ENCODE measurements at regions not wholly inside any gene's neighbourhood (a gene's known extent, or its start where the extent isn't known, plus 50 kb on each side); places are given as distances from the start of the nearest gene placed in this dataset.

DNA sequence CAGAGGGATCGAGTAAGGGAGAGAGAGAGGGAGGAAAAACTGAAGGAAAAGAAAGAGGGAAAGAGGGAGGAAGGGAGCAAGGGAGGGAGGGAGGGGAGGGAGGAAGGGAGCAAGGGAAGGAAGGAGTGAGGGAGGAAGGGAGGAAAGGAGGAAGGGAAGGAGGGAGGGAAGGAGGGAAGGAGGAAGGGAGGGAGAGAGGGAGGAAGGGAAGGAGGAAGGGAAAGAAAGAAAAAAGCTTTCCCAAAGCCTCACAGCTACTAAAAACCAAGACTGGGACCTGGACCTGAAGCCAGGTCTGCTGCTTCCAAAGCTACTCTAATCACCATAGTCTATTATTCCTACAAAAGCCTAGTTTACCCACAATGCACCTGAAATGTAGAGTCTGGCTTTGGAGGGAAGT is 259.8 kb upstream of the WWC1 start:
- POLR2A ChIA-PET = no interaction called here
- TF ChIP-seq CTCF (IDR thresholded peaks at IDR 0.05) = no peak
- no peaks in the 10 kb centered on the region for H3K27me3 Mint-ChIP-seq
- no peak overlapping the region for H3K4me3 Mint-ChIP-seq
- CTCF ChIA-PET = interaction anchor here (1.7 kb wide), 1 partner anchor 16 kb away, joined by 4 read pairs; no protein-coding TSS in a partner anchor
- H3K4me1 Mint-ChIP-seq (ENCODE audit: low read depth) = no peaks in the 10 kb centered on the region
- H3K27ac Mint-ChIP-seq = no peak overlapping the region
- DNase-seq (no peak), ATAC-seq (no peak)
- intact Hi-C loops (cut with micrococcal nuclease) = no loop called here
- H3K36me3 Mint-ChIP-seq (ENCODE audit: low read depth) = no peaks in the 10 kb centered on the region
- no peaks in the 10 kb centered on the region for H3K9me3 Mint-ChIP-seq

- Mint-ChIP-seq H3K4me3 (no peak overlapping the region), H3K27me3 (no peaks in the 10 kb centered on the region), H3K4me1 (ENCODE audit: low read depth) (no peaks in the 10 kb centered on the region), H3K36me3 (ENCODE audit: low read depth) (no peaks in the 10 kb centered on the region), H3K27ac (no peak overlapping the region), H3K9me3 (peaks cover 1% of the 10 kb centered on the region)
- no peak for ATAC-seq
- POLR2A ChIA-PET = no interaction called here
- intact Hi-C loops (cut with micrococcal nuclease) = no loop called here
- TF ChIP-seq CTCF (IDR thresholded peaks at IDR 0.05) = no peak
- DNase-seq = no peak
- CTCF ChIA-PET = no interaction called here
Measured at GRCh38 chr5:168039039-168039438, 252.4 kb upstream of the WWC1 start.

DNA sequence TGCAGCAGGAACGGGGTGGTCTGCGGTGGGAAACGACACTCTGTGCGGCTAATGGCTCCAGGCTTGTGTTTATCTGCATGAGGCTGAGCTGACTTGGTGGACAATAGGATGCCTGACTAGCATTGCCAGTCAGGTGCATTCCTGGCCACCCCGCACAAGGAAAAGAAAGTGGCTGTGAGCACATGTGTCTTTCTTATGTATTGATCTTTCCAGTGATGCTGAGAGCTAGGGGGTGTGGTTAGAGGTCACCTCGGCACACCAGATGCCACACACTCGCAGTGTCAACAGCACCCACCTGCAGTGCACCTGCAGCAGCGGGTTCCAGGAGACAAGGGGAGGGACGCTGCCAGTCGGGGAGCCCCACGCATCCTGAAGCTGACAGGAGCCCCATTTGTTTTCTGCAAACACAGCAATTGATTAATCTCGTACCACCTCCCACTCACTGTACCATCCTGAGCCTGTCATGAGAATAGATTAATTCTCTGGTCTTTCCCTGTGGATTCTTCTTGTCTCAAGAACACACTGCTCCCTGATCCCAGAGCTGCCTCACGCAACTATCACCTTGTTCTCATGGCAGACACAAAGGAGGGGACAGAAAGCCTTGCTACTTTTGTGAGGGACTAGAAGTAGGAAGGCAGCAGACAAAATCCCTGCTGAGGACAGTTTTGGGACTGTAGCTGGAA is 251.7 kb upstream of the WWC1 start:
- DNase-seq = no peak
- intact Hi-C loops (cut with micrococcal nuclease) = no loop called here
- no peak for ATAC-seq
- no peak for TF ChIP-seq CTCF (IDR thresholded peaks at IDR 0.05)
- H3K9me3 Mint-ChIP-seq = peaks cover 1% of the 10 kb centered on the region
- no peaks in the 10 kb centered on the region for H3K27me3 Mint-ChIP-seq
- POLR2A ChIA-PET = no interaction called here
- H3K36me3 Mint-ChIP-seq (ENCODE audit: low read depth) = no peaks in the 10 kb centered on the region
- H3K27ac Mint-ChIP-seq = no peak overlapping the region
- CTCF ChIA-PET = no interaction called here
- H3K4me1 Mint-ChIP-seq (ENCODE audit: low read depth) = no peaks in the 10 kb centered on the region
- H3K4me3 Mint-ChIP-seq = no peak overlapping the region

DNA sequence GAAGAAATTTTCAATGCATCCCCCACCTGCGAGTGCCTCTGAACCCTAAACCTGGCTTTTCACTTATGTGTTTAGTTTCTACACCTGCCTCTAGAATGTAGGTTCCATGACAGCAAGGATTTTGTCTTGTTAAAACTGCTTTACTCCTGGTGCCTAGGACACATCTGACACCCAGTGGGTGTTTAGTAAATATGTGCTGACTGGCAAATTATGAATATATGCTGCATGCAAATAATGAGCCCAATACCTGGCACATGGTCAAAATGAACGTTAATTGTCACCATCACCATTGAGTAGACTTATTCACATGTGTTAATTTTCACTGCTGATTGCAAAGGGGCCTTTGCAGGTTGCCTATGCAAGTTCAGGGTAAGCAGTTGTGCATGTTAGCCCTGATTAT is 249.9 kb upstream of the WWC1 start:
- ChIA-PET CTCF (no interaction called here), POLR2A (no interaction called here)
- no peak for DNase-seq
- no peak for ATAC-seq
- Mint-ChIP-seq H3K4me1 (ENCODE audit: low read depth) (no peaks in the 10 kb centered on the region), H3K4me3 (no peak overlapping the region), H3K36me3 (ENCODE audit: low read depth) (no peaks in the 10 kb centered on the region), H3K9me3 (peaks cover 1% of the 10 kb centered on the region), H3K27me3 (no peaks in the 10 kb centered on the region), H3K27ac (no peak overlapping the region)
- intact Hi-C loops (cut with micrococcal nuclease) = no loop called here
- no peak for TF ChIP-seq CTCF (IDR thresholded peaks at IDR 0.05)

- POLR2A ChIA-PET = no interaction called here
- Mint-ChIP-seq H3K4me3 (no peak overlapping the region), H3K27ac (no peak overlapping the region), H3K4me1 (ENCODE audit: low read depth) (no peaks in the 10 kb centered on the region), H3K27me3 (no peaks in the 10 kb centered on the region), H3K9me3 (peaks cover 1% of the 10 kb centered on the region), H3K36me3 (ENCODE audit: low read depth) (no peaks in the 10 kb centered on the region)
- no peak for ATAC-seq
- TF ChIP-seq CTCF (IDR thresholded peaks at IDR 0.05) = no peak
- CTCF ChIA-PET = no interaction called here
- no peak for DNase-seq
- intact Hi-C loops (cut with micrococcal nuclease) = no loop called here
Measured at GRCh38 chr5:168042284-168043068, 249.0 kb upstream of the WWC1 start.

All from activated CD8-positive, alpha-beta T cell treated with anti-CD3 and anti-CD28 coated beads for 36 hours (primary cell).